ENCODE measurements at regions not wholly inside any gene's neighbourhood (a gene's known extent, or its start where the extent isn't known, plus 50 kb on each side); places are given as distances from the start of the nearest gene placed in this dataset.

GRCh38 chr7:126177782-126178181 lies 1075.0 kb downstream of the GRM8 start:
- TF ChIP-seq POLR2A (IDR thresholded peaks at IDR 0.05): no peak
- no peak for TF ChIP-seq CTCF (IDR thresholded peaks at IDR 0.05)

All from thyroid gland (tissue), 4 donors.